Limb (tissue), 2 donors: ENCODE measurements at regions not wholly inside any gene's neighbourhood (a gene's known extent, or its start where the extent isn't known, plus 50 kb on each side); places are given as distances from the start of the nearest gene placed in this dataset.

Experiments
- DNase-seq, 2 donors: peaks; one replicate each; pipeline ENCODE4 v3.0.0-alpha.2; 2016; ENCODE audit errors: extremely low spot score in 2 of 2

DNA sequence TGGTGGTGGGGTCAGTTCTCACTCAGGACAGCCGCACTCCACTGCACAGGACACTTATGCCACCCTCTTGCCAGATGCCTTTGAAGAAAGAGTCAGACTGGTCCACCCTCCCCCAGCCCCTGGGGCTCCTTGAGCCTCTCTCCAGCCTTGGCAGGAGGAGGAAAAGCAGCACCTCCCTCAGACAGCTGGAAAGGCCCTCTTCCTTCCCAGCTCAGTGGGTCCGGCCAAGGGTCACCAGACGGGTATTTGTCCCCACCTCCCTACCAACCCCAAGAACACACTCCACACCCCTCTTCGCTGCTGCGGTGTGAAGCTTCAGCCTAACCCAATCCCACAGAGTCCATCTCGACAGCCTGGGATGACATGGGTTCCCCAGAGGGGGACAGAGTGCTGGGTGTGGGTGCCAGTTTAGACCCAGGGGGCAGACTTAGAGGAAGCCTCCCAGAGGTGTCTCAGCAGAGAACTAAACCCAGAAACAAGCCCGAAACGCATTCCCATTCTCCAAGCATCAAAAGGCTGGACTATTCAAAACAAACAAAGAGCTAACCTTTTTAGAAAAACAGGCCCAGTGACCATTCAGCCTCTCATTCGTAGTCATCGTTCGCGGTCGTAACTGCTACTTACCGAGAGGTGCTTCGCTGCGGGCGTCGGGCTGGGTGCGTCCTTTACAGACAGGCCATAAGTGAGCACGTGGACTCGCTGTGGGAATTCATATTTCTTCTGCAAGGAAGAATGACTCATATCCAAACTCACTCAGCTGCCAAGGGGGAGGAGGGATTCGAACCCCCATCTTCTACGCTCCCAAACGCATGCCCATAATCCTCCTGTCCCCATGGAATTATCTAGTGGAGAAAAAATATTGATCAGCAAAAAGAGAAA lies 57.5 kb upstream of the ANO1 start:
- no peak for DNase-seq

GRCh38 chr11:70021586-70021985 lies 56.5 kb upstream of the ANO1 start:
- DNase-seq = no peak

GRCh38 chr11:70024036-70024772 lies 53.9 kb upstream of the ANO1 start:
- no peak for DNase-seq

DNA sequence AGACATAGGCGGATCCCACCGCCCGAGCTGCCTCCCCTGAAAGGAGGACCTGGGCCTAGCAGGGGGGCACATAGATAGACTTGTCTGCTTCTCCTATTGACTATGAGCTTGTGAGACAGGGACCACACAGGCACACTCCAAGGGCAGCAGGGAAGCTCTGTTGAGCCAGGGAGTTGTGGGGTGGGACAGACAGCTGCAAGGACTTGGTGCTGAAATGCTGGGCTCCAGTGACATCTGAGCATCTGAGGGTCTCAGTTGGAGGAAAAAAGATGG lies 53.4 kb upstream of the ANO1 start:
- DNase-seq = no peak

DNA sequence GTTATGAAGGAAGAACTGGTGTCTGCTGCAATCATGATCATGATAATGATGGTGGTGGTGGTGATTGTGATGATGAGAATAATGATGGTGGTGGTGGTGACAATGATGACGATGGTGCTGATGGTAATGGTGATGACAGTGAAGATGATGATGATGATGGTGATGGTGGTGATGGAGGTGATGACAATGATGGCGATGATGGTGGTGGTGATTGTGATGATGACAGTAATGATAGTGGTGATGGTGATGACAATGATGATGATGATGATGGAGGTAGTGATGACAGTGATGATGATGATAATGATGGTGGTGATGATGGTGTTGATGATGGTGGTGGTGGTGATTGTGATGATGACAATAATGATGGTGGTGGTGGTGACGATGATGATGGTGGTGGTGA lies 52.8 kb upstream of the ANO1 start:
- DNase-seq = no peak

DNA sequence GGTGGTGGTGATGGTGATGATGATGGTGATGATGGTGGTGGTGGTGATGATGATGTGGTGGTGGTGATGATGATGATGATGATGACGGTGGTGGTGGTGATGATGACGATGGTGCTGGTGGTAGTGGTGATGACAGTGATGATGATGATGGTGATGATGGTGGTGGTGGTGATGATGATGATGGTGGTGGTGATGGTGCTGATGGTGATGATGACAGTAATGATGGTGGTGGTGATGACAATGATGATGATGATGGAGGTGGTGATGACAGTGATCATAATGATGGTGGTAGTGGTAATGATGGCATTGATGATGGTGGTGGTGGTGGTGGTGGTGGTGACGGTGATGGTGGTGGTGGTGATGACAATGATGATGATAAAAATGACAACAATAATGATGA lies 52.1 kb upstream of the ANO1 start:
- DNase-seq = no peak

GRCh38 chr11:70026726-70027125 lies 51.4 kb upstream of the ANO1 start:
- no peak for DNase-seq

- no peak for DNase-seq
Measured at GRCh38 chr11:70027451-70027850, 50.7 kb upstream of the ANO1 start.

GRCh38 chr11:70028147-70028855 lies 49.8 kb upstream of the ANO1 start:
- no peak for DNase-seq
